PC-3 (cell line): ENCODE measurements at regions not wholly inside any gene's neighbourhood (a gene's known extent, or its start where the extent isn't known, plus 50 kb on each side); places are given as distances from the start of the nearest gene placed in this dataset.

Source experiments
- ATAC-seq: fragments of 200-7000 bp; cut with Tn5 transposase; 2 replicates; pipeline ENCODE4 v1.9.1; 2020; ENCODE audit warnings: mild to moderate bottlenecking, moderate library complexity
- BruUV-seq: library from RNA; stranded (reverse); fragments of 400-500 nt; replicated peaks from 2 replicates; lab custom pipeline; 2021; lab: Mats Ljungman, UMichigan
- CTCF ChIA-PET: fragments of 300-600 bp; sonication (Branson Sonifier 250); formaldehyde crosslinking; loops from one replicate; lab custom pipeline; 2022; ENCODE audit warnings: antibody characterized with exemption; lab: Charles Lee
- POLR2A ChIA-PET: fragments of 300-600 bp; sonication (Branson Sonifier 250); formaldehyde crosslinking; loops from one replicate; lab custom pipeline; 2022; ENCODE audit warnings: antibody characterized with exemption; ENCODE audit not compliant: unreplicated experiment; lab: Charles Lee
- DNase-seq: peaks from one replicate; pipeline ENCODE4 v3.0.0-alpha.2; 2015
- H2AFZ ChIP-seq: fragments of 300-600 bp; sonication (generic); 2 replicates; pipeline ENCODE4 v1.6.0; 2016; ENCODE audit warnings: antibody characterized with exemption, low read length
- H3F3A ChIP-seq: fragments of 300-600 bp; sonication (generic); one replicate; pipeline ENCODE4 v1.6.0; 2017; ENCODE audit warnings: antibody characterized with exemption, low read length, control low read depth, mild to moderate bottlenecking; ENCODE audit not compliant: unreplicated experiment
- H3K27ac ChIP-seq: fragments of 300-600 bp; sonication (generic); 2 replicates; pipeline ENCODE4 v1.5.1; 2016; ENCODE audit warnings: mild to moderate bottlenecking, low read length
- H3K27me3 ChIP-seq: fragments of 300-600 bp; sonication (generic); 2 replicates; pipeline ENCODE4 v1.6.1; 2016; ENCODE audit warnings: low read length, mixed read lengths
- H3K36me3 ChIP-seq: fragments of 300-600 bp; sonication (generic); 2 replicates; pipeline ENCODE4 v1.6.1; 2016; ENCODE audit warnings: low read depth, mixed run types, low read length, mixed read lengths
- H3K4me1 ChIP-seq: fragments of 300-600 bp; sonication (generic); 2 replicates; pipeline ENCODE4 v1.5.1; 2016; ENCODE audit warnings: low read length; ENCODE audit not compliant: insufficient read depth
- H3K4me2 ChIP-seq: fragments of 300-600 bp; sonication (generic); 2 replicates; pipeline ENCODE4 v1.6.0; 2016; ENCODE audit warnings: low read length
- H3K4me3 ChIP-seq: fragments of 300-600 bp; sonication (generic); 2 replicates; pipeline ENCODE4 v1.5.1; 2016; ENCODE audit warnings: mild to moderate bottlenecking, low read length, mixed read lengths
- H3K79me2 ChIP-seq: fragments of 300-600 bp; sonication (generic); 2 replicates; pipeline ENCODE4 v1.6.1; 2017; ENCODE audit warnings: low read length, mixed read lengths
- H3K9ac ChIP-seq: fragments of 300-600 bp; sonication (generic); 2 replicates; pipeline ENCODE4 v1.6.0; 2016; ENCODE audit warnings: mild to moderate bottlenecking, low read length
- H3K9me2 ChIP-seq: fragments of 300-600 bp; sonication (generic); replicated peaks from 2 replicates; pipeline ENCODE4 v1.6.1; 2016; ENCODE audit warnings: mixed run types, low read length, mixed read lengths
- H3K9me3 ChIP-seq: fragments of 300-600 bp; sonication (generic); 2 replicates; pipeline ENCODE4 v1.6.1; 2016; ENCODE audit warnings: low read length, mixed read lengths
- H4K20me1 ChIP-seq: fragments of 300-600 bp; sonication (generic); 2 replicates; pipeline ENCODE4 v1.6.1; 2016; ENCODE audit warnings: low read length, mixed read lengths
- CTCF ChIP-seq: fragments of 300-600 bp; sonication (generic); conservative IDR thresholded peaks from 2 replicates; pipeline ENCODE4 v1.5.1; 2017; ENCODE audit warnings: antibody characterized with exemption, low read depth, mild to moderate bottlenecking, low read length
- EZH2 ChIP-seq: fragments of 300-600 bp; sonication (generic); IDR thresholded peaks from one replicate; pipeline ENCODE4 v1.6.1; 2017; ENCODE audit warnings: antibody characterized with exemption, mild to moderate bottlenecking, low read length; ENCODE audit not compliant: unreplicated experiment
- EZH2phosphoT487 ChIP-seq: fragments of 300-600 bp; sonication (generic); IDR thresholded peaks from 2 replicates; pipeline ENCODE4 v1.6.1; 2018; ENCODE audit warnings: mild to moderate bottlenecking, antibody characterized with exemption, low read length, borderline replicate concordance
- intact Hi-C: fragments of 100-400 bp; cut with micrococcal nuclease; formaldehyde crosslinking; loops from 2 replicates; pipeline ENCODE4 v1.9.0; 2023

GRCh38 chr5:143562935-143563334, 159.4 kb upstream of the NR3C1 start:
- no peak overlapping the region for H3K4me2 ChIP-seq
- ChIA-PET POLR2A (no interaction called here), CTCF (no interaction called here)
- no peaks in the 10 kb centered on the region for H3K9me3 ChIP-seq
- no peaks in the 10 kb centered on the region for H3K9me2 ChIP-seq
- H3K27me3 ChIP-seq = no peaks in the 10 kb centered on the region
- H3K27ac ChIP-seq = no peak overlapping the region
- no peaks in the 10 kb centered on the region for H4K20me1 ChIP-seq
- H3K36me3 ChIP-seq = no peaks in the 10 kb centered on the region
- no peaks in the 10 kb centered on the region for H3F3A ChIP-seq
- no peak for TF ChIP-seq EZH2
- ATAC-seq = no peak
- H2AFZ ChIP-seq = no peak overlapping the region
- no peaks in the 10 kb centered on the region for H3K79me2 ChIP-seq
- peaks cover 9% of the 10 kb centered on the region; the same call in 1 of the 2 replicates for H3K4me1 ChIP-seq
- no TSS peak for BruUV-seq
- intact Hi-C loops = no loop called here
- DNase-seq = no peak
- no peak overlapping the region for H3K4me3 ChIP-seq
- no peak overlapping the region for H3K9ac ChIP-seq

DNA sequence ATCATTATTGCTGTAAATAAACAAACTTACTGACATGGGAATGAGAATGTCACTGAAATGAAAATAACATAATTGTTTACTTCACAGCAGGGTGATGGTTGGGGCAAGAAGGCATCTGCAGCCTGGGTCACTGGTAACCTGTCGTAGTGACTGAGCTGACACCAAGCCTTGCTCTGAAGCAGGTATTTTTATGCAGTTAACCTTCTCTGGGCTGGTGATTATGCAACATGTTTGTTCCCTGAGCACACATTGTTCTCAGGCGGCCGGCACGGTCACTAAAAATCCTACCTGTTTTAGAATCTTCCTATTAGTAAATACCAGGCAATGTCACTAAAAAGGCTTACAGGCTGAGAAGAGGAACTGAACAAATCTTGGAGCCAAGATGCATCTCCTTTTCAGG, 157.7 kb upstream of the NR3C1 start:
- Histone ChIP-seq H3K79me2 (no peaks in the 10 kb centered on the region), H3K36me3 (no peaks in the 10 kb centered on the region), H3K4me2 (no peak overlapping the region), H2AFZ (no peak overlapping the region), H3F3A (no peaks in the 10 kb centered on the region), H3K27ac (no peak overlapping the region), H4K20me1 (no peaks in the 10 kb centered on the region), H3K9ac (no peak overlapping the region), H3K27me3 (no peaks in the 10 kb centered on the region), H3K9me2 (no peaks in the 10 kb centered on the region), H3K4me1 (peaks cover 22% of the 10 kb centered on the region), H3K4me3 (no peak overlapping the region), H3K9me3 (no peaks in the 10 kb centered on the region)
- ChIA-PET CTCF (no interaction called here), POLR2A (no interaction called here)
- DNase-seq (no peak), ATAC-seq (no peak)
- intact Hi-C loops = no loop called here
- BruUV-seq = no TSS peak
- TF ChIP-seq EZH2phosphoT487 (no peak), EZH2 (no peak), CTCF (no peak)

DNA sequence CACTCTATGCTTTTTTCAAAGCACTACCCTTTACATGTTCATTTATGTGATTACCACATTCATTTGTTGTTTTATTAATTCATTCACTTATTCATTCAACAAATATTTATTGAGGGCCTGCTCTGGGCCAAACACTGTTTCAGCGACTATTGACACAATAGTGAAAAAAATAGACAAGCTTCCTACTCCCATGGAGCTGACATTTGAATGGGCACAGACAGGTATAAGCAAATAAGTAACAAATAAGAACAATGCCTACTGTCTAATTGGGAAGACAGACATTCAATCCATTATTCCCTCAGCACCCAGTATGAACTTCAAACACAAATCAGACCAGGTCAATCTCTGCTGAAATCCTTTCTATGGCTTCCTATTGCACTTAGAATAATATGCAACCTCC, 156.9 kb upstream of the NR3C1 start:
- H3K9me3 ChIP-seq = no peaks in the 10 kb centered on the region
- H3F3A ChIP-seq = no peaks in the 10 kb centered on the region
- H3K4me3 ChIP-seq = no peak overlapping the region
- CTCF ChIA-PET = no interaction called here
- ATAC-seq = peak; percentile 59
- H3K4me1 ChIP-seq = peaks cover 22% of the 10 kb centered on the region
- H3K36me3 ChIP-seq = no peaks in the 10 kb centered on the region
- H3K9me2 ChIP-seq = no peaks in the 10 kb centered on the region
- peak overlapping the region; percentile 15; the same call in 1 of the 2 replicates for H3K27ac ChIP-seq
- no peaks in the 10 kb centered on the region for H3K27me3 ChIP-seq
- H3K79me2 ChIP-seq = no peaks in the 10 kb centered on the region
- POLR2A ChIA-PET = interaction anchor here (0.6 kb wide), 1 partner anchor 590 kb away, joined by 3 read pairs; no protein-coding TSS in a partner anchor
- H2AFZ ChIP-seq = no peak overlapping the region
- H3K9ac ChIP-seq = no peak overlapping the region
- no peaks in the 10 kb centered on the region for H4K20me1 ChIP-seq
- no peak overlapping the region for H3K4me2 ChIP-seq
- peak; percentile 22 for DNase-seq
- TF ChIP-seq EZH2phosphoT487 (no peak), CTCF (no peak), EZH2 (no peak)
- no TSS peak for BruUV-seq
- intact Hi-C loops = loop anchor here (1.0 kb wide), 1 partner anchor 99 kb away; no protein-coding TSS in a partner anchor
